ENCODE measurements at regions not wholly inside any gene's neighbourhood (a gene's known extent, or its start where the extent isn't known, plus 50 kb on each side); places are given as distances from the start of the nearest gene placed in this dataset.

GRCh38 chr12:107963635-107964034 is 165.5 kb upstream of the WSCD2 start:
- no peak for DNase-seq (ENCODE audit: low spot score)

GRCh38 chr12:107967170-107967569 is 161.9 kb upstream of the WSCD2 start:
- no peak overlapping the region for H2BK5ac ChIP-seq (ENCODE audit: low read length)
- no peak overlapping the region for H3K27ac ChIP-seq (replicated peaks; ENCODE audit: low read length)
- H3K4me2 ChIP-seq (ENCODE audit: insufficient read depth, low read length, poor library complexity, severe bottlenecking), result no peak overlapping the region
- H4K91ac ChIP-seq (ENCODE audit: low read depth, low read length, poor library complexity), result no peak overlapping the region
- H3K18ac ChIP-seq (ENCODE audit: low read length), result no peak overlapping the region
- H3K27me3 ChIP-seq (ENCODE audit: control insufficient read depth in 3 of 3, insufficient read depth in 3 of 3, low read depth in 1 of 3, low read length in 3 of 3), result no peaks in the 10 kb centered on the region
- H3K4ac ChIP-seq (ENCODE audit: low read length), result no peak overlapping the region
- H2AK5ac ChIP-seq (ENCODE audit: low read depth, low read length), result no peak overlapping the region
- H2BK15ac ChIP-seq (ENCODE audit: low read length), result no peak overlapping the region
- no peak overlapping the region for H3K9ac ChIP-seq (ENCODE audit: low read depth, low read length, poor library complexity)
- H2BK120ac ChIP-seq (ENCODE audit: low read depth, low read length), result no peak overlapping the region
- no CpG with 5 or more reads among the region's 4 CpGs for WGBS, 2 donors (ENCODE audit: extremely low coverage in 2 of 2, insufficient read length in 2 of 2, insufficient replicate concordance in 1 of 2)
- no peak overlapping the region for H2BK12ac ChIP-seq (ENCODE audit: low read length)
- no peak overlapping the region for H2AFZ ChIP-seq (ENCODE audit: low read length)
- H3K9me3 ChIP-seq (replicated peaks in 1 of 2; ENCODE audit: control insufficient read depth in 2 of 2, insufficient read depth in 1 of 2, low read depth in 1 of 2, low read length in 2 of 2), result no peaks in the 10 kb centered on the region
- no peak overlapping the region for H3K4me3 ChIP-seq (ENCODE audit: low read length in 2 of 2)
- H3K79me1 ChIP-seq (ENCODE audit: low read depth, low read length), result no peaks in the 10 kb centered on the region
- no peaks in the 10 kb centered on the region for H3K36me3 ChIP-seq (replicated peaks in 1 of 2; ENCODE audit: control insufficient read depth in 2 of 2, insufficient read depth in 2 of 2, low read length in 2 of 2)
- H4K8ac ChIP-seq (ENCODE audit: low read depth, low read length), result no peak overlapping the region
- H3K23ac ChIP-seq (ENCODE audit: low read depth, low read length, poor library complexity), result no peak overlapping the region
- H3K14ac ChIP-seq (ENCODE audit: low read length), result no peak overlapping the region
- DNase-seq (ENCODE audit: low spot score), result no peak
- H3K4me1 ChIP-seq (ENCODE audit: control insufficient read depth in 2 of 2, insufficient read depth in 1 of 2, low read depth in 1 of 2, low read length in 2 of 2), result no peaks in the 10 kb centered on the region

More at GRCh38 chr12:107963635-107964034, 165.5 kb upstream of the WSCD2 start:
- no peak overlapping the region for H2BK15ac ChIP-seq (ENCODE audit: low read length)
- no peaks in the 10 kb centered on the region for H3K4me1 ChIP-seq (ENCODE audit: control insufficient read depth in 2 of 2, insufficient read depth in 1 of 2, low read depth in 1 of 2, low read length in 2 of 2)
- H4K8ac ChIP-seq (ENCODE audit: low read depth, low read length), result no peak overlapping the region
- no peak overlapping the region for H2BK120ac ChIP-seq (ENCODE audit: low read depth, low read length)
- H2BK12ac ChIP-seq (ENCODE audit: low read length), result no peak overlapping the region
- no peak overlapping the region for H3K23ac ChIP-seq (ENCODE audit: low read depth, low read length, poor library complexity)
- no peak overlapping the region for H3K4me2 ChIP-seq (ENCODE audit: insufficient read depth, low read length, poor library complexity, severe bottlenecking)
- WGBS, 2 donors (ENCODE audit: extremely low coverage in 2 of 2, insufficient read length in 2 of 2, insufficient replicate concordance in 1 of 2), result no CpG with 5 or more reads among the region's 6 CpGs
- no peak overlapping the region for H3K4ac ChIP-seq (ENCODE audit: low read length)
- no peaks in the 10 kb centered on the region for H3K36me3 ChIP-seq (replicated peaks in 1 of 2; ENCODE audit: control insufficient read depth in 2 of 2, insufficient read depth in 2 of 2, low read length in 2 of 2)
- no peaks in the 10 kb centered on the region for H3K27me3 ChIP-seq (ENCODE audit: control insufficient read depth in 3 of 3, insufficient read depth in 3 of 3, low read depth in 1 of 3, low read length in 3 of 3)
- no peak overlapping the region for H3K14ac ChIP-seq (ENCODE audit: low read length)
- H3K9me3 ChIP-seq (replicated peaks in 1 of 2; ENCODE audit: control insufficient read depth in 2 of 2, insufficient read depth in 1 of 2, low read depth in 1 of 2, low read length in 2 of 2), result no peaks in the 10 kb centered on the region
- H3K27ac ChIP-seq (replicated peaks; ENCODE audit: low read length), result no peak overlapping the region
- no peak overlapping the region for H3K9ac ChIP-seq (ENCODE audit: low read depth, low read length, poor library complexity)
- H2BK5ac ChIP-seq (ENCODE audit: low read length), result no peak overlapping the region
- H3K79me1 ChIP-seq (ENCODE audit: low read depth, low read length), result no peaks in the 10 kb centered on the region
- H2AFZ ChIP-seq (ENCODE audit: low read length), result no peak overlapping the region
- no peak overlapping the region for H4K91ac ChIP-seq (ENCODE audit: low read depth, low read length, poor library complexity)
- no peak overlapping the region for H2AK5ac ChIP-seq (ENCODE audit: low read depth, low read length)
- no peak overlapping the region for H3K4me3 ChIP-seq (ENCODE audit: low read length in 2 of 2)
- H3K18ac ChIP-seq (ENCODE audit: low read length), result no peak overlapping the region

DNA sequence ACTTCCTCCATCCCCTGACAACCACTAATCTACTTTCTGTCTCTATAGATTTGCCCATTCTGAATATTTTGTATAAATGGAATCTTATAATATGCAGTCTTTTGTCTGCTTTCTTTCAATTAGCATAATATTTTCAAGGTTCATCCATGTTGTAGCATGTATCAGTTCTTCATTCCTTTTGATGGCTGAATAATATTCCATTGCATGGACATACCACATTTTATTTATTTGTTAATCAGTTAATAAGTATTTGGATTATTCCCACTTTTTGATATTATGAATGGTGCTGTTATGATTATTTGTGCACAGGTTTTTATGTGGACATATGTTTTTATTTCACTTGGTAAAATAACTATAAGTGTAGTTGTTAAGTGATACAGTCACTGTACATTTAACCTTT is 155.1 kb upstream of the WSCD2 start:
- no peak overlapping the region for H2BK5ac ChIP-seq (ENCODE audit: low read length)
- H3K79me1 ChIP-seq (ENCODE audit: low read depth, low read length), result no peaks in the 10 kb centered on the region
- H3K9me3 ChIP-seq (replicated peaks in 1 of 2; ENCODE audit: control insufficient read depth in 2 of 2, insufficient read depth in 1 of 2, low read depth in 1 of 2, low read length in 2 of 2), result no peaks in the 10 kb centered on the region

GRCh38 chr12:107976331-107976730 is 152.8 kb upstream of the WSCD2 start:
- no peak overlapping the region for H2BK12ac ChIP-seq (ENCODE audit: low read length)
- no peaks in the 10 kb centered on the region for H3K27me3 ChIP-seq (ENCODE audit: control insufficient read depth in 3 of 3, insufficient read depth in 3 of 3, low read depth in 1 of 3, low read length in 3 of 3)
- no peak overlapping the region for H3K4me2 ChIP-seq (ENCODE audit: insufficient read depth, low read length, poor library complexity, severe bottlenecking)
- H4K91ac ChIP-seq (ENCODE audit: low read depth, low read length, poor library complexity), result no peak overlapping the region
- H3K18ac ChIP-seq (ENCODE audit: low read length), result no peak overlapping the region
- no peak overlapping the region for H3K27ac ChIP-seq (replicated peaks; ENCODE audit: low read length)
- no peak overlapping the region for H3K9ac ChIP-seq (ENCODE audit: low read depth, low read length, poor library complexity)
- no peaks in the 10 kb centered on the region for H3K36me3 ChIP-seq (replicated peaks in 1 of 2; ENCODE audit: control insufficient read depth in 2 of 2, insufficient read depth in 2 of 2, low read length in 2 of 2)
- H3K79me1 ChIP-seq (ENCODE audit: low read depth, low read length), result no peaks in the 10 kb centered on the region
- H3K4ac ChIP-seq (ENCODE audit: low read length), result no peak overlapping the region
- H2AFZ ChIP-seq (ENCODE audit: low read length), result no peak overlapping the region
- no peak for DNase-seq (ENCODE audit: low spot score)
- no peak overlapping the region for H3K14ac ChIP-seq (ENCODE audit: low read length)
- no peak overlapping the region for H4K8ac ChIP-seq (ENCODE audit: low read depth, low read length)
- no peaks in the 10 kb centered on the region for H3K9me3 ChIP-seq (replicated peaks in 1 of 2; ENCODE audit: control insufficient read depth in 2 of 2, insufficient read depth in 1 of 2, low read depth in 1 of 2, low read length in 2 of 2)
- no peak overlapping the region for H2BK5ac ChIP-seq (ENCODE audit: low read length)
- H2BK15ac ChIP-seq (ENCODE audit: low read length), result no peak overlapping the region
- no peaks in the 10 kb centered on the region for H3K4me1 ChIP-seq (ENCODE audit: control insufficient read depth in 2 of 2, insufficient read depth in 1 of 2, low read depth in 1 of 2, low read length in 2 of 2)
- H3K23ac ChIP-seq (ENCODE audit: low read depth, low read length, poor library complexity), result no peak overlapping the region
- no peak overlapping the region for H2BK120ac ChIP-seq (ENCODE audit: low read depth, low read length)
- H3K4me3 ChIP-seq (ENCODE audit: low read length in 2 of 2), result no peak overlapping the region
- H2AK5ac ChIP-seq (ENCODE audit: low read depth, low read length), result no peak overlapping the region

More for the DNA sequence above, 155.1 kb upstream of the WSCD2 start:
- no peak overlapping the region for H2BK120ac ChIP-seq (ENCODE audit: low read depth, low read length)
- H2BK12ac ChIP-seq (ENCODE audit: low read length), result no peak overlapping the region
- no peaks in the 10 kb centered on the region for H3K27me3 ChIP-seq (ENCODE audit: control insufficient read depth in 3 of 3, insufficient read depth in 3 of 3, low read depth in 1 of 3, low read length in 3 of 3)
- no peak overlapping the region for H4K91ac ChIP-seq (ENCODE audit: low read depth, low read length, poor library complexity)
- H3K4me1 ChIP-seq (ENCODE audit: control insufficient read depth in 2 of 2, insufficient read depth in 1 of 2, low read depth in 1 of 2, low read length in 2 of 2), result no peaks in the 10 kb centered on the region
- no peak overlapping the region for H3K23ac ChIP-seq (ENCODE audit: low read depth, low read length, poor library complexity)
- H3K9ac ChIP-seq (ENCODE audit: low read depth, low read length, poor library complexity), result no peak overlapping the region
- H4K8ac ChIP-seq (ENCODE audit: low read depth, low read length), result no peak overlapping the region
- H2AFZ ChIP-seq (ENCODE audit: low read length), result no peak overlapping the region
- H3K4ac ChIP-seq (ENCODE audit: low read length), result no peak overlapping the region
- no peak for DNase-seq (ENCODE audit: low spot score)
- no peak overlapping the region for H3K4me3 ChIP-seq (ENCODE audit: low read length in 2 of 2)
- H2BK15ac ChIP-seq (ENCODE audit: low read length), result no peak overlapping the region
- no peak overlapping the region for H2AK5ac ChIP-seq (ENCODE audit: low read depth, low read length)
- H3K14ac ChIP-seq (ENCODE audit: low read length), result no peak overlapping the region
- no peak overlapping the region for H3K18ac ChIP-seq (ENCODE audit: low read length)
- no peaks in the 10 kb centered on the region for H3K36me3 ChIP-seq (replicated peaks in 1 of 2; ENCODE audit: control insufficient read depth in 2 of 2, insufficient read depth in 2 of 2, low read length in 2 of 2)
- H3K4me2 ChIP-seq (ENCODE audit: insufficient read depth, low read length, poor library complexity, severe bottlenecking), result no peak overlapping the region
- no peak overlapping the region for H3K27ac ChIP-seq (replicated peaks; ENCODE audit: low read length)
